ENCODE measurements at regions not wholly inside any gene's neighbourhood (a gene's known extent, or its start where the extent isn't known, plus 50 kb on each side); places are given as distances from the start of the nearest gene placed in this dataset.
"Not testable (repeated sequence)": the region's sequence is repeated elsewhere in the genome, so short reads cannot be mapped to it uniquely, and the experiment has no call there.

DNA sequence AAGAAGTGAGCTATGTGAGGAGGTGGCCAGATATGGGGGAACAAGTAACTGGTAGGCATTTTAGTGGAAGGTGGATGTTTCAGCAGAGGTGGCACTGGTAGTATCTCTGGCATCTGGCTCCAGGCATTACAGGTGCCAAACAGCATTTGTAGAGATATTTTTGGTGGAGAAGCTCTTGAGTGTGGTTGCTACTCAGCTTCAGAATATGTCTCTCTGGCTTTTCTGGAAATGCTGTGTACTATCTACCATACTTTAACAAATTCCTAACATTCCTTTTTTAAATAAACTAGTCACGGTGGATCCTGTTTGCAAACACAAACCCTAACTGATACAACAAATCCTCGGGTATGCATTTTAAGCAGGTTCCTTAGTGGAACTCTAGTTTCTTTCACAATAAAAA, 128.0 kb downstream of the BARX2 start:
- DNase-seq, result no peak

DNA sequence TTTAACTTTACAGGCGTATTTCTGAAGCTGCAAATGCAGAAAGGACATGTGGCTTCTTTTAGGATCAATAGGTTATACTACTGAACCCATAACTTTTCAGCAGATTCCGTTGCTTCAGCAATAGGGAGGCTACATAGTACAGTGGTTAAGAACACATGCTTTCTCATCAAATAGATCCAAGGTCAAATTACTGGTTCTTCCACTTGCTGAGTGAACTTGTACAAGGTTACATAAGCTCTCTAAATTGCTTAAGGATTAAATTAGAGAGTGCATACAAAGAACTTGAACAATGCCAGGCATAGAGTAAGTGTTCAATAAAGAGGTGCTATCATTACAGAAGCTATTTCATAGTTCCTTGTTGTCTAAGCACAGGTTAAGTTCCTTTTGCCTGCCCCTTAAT, 129.6 kb downstream of the BARX2 start:
- DNase-seq, result no peak

DNA sequence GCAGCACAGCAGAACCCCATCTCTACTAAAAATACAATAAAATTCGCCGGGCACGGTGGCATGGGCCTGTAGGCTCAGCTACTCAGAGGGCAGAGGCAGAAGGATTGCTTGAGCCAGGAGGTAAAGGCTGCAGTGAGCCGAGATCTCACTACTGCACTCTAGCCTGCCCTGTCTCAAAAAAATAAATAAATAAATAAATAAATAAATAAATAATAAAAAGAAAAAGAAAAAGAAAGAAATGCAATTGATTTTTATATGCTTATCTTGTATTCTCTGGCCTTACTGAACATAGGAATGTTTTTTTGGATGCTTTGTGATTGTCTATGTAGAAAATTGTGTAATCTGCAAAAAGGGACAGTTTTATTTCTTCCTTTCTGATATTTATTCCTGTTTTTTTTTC, 132.5 kb downstream of the BARX2 start:
- DNase-seq, result no peak

DNA sequence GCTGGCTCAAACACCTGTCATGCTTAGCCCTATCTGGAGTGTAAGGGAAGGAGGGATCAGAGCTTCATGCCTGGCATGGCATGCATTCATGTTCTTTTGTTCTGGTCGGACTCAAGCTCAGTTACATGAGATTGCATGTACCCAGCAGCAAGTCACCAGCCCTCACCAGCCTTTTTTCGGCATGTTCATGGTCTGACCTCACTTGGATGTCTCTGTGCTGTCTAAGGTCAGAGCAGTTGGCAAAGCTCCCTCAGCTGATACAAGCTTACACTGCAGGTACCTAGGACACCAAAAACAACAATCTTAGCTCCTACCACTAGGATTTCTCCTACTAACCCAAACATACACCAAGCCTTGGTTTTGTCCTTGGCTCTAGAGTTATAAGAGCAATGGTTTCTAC, 152.6 kb downstream of the BARX2 start:
- DNase-seq, result no peak

DNA sequence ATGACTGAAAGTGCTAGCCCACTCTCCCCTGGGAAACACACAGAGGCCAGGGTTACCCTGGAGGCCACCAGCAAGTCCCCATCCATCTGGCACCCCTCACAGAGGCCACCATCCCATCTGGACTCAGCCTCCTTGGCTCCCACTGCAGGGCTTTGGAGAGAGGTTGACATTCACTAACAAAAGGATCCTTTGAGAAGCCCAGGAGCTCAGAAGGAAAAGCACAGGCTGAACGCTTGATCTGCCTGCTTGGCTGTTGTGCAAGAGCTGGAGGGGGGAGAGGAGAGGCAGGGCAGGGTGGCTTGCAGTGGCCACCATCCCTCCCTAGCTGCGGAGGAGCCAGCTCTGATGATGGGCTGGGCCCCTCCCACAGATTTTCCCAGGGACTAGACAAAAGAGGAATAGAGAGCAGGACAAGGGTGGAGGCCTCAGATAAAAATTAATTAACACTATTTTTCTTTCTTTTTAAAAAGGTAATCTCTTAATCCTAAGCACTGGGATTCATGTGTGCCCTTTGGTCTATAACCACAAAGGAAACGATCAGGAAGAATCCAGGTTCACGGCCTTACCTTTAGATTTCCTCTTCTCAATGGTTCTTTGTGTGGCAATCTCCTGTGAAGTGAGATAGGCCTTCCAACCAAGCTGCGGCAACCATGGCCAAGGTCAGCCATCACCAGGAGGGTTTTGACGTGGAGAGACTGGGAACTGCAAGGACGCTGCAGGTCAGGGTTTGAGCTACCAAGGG, 154.7 kb downstream of the BARX2 start:
- peak in 33 of 56 donors; percentile 2 to 66 (median 20) for DNase-seq

DNA sequence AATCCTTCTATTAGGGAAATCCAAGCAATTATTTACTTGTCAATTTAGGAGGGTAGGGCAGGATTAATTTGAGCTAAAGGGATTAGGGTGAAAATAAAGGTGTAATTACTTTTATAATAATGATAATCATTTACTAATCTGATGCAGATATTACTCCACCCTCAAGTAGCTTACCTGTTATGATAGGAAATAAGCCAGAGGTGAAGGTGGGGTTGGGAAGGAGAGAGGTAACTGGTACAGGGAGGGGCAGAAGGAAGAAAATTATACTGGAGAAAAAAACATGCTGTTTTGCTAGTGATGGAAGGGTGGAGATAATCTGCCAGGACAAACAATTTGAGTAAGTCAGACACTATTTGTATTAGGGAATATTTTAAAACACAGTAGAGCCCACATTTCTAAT, 157.7 kb downstream of the BARX2 start:
- DNase-seq, result no peak

DNA sequence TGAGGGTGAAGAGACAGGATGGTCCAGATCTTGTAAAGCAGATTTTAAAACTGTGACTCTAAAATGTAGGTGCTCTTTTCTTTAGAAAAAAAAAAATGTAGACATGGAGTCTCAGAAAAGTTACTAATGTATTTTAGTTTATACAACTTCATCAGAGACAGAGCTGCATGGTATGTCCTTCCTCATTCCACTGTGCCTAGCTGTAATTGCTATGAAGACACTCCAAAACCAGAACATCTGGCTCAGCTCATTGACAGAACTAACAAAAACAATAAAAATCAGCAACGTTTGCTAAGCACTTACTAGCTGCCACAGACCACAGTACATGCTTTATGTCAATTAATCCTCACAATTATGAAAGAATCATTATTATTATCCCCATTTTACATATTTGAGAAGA, 160.7 kb downstream of the BARX2 start:
- DNase-seq, result no peak

DNA sequence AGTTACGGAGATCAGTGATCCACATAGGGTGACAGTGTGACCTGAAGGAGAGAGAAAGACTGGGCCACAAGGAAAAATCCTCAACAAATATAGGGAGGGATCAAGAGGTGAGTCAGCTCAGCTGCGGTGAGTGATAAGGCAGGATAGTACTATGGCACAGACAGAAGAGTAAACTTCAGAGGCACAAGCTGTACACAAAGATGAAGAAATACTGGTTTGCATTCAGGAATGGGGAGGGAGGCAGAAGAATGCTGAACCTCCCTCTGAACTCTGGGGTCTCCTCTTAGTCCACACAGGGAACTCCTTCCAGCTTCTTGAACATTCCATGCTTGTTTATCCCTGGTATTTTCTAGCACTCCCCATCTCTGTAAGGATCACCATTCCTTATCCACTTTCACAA, 162.7 kb downstream of the BARX2 start:
- no peak for DNase-seq

DNA sequence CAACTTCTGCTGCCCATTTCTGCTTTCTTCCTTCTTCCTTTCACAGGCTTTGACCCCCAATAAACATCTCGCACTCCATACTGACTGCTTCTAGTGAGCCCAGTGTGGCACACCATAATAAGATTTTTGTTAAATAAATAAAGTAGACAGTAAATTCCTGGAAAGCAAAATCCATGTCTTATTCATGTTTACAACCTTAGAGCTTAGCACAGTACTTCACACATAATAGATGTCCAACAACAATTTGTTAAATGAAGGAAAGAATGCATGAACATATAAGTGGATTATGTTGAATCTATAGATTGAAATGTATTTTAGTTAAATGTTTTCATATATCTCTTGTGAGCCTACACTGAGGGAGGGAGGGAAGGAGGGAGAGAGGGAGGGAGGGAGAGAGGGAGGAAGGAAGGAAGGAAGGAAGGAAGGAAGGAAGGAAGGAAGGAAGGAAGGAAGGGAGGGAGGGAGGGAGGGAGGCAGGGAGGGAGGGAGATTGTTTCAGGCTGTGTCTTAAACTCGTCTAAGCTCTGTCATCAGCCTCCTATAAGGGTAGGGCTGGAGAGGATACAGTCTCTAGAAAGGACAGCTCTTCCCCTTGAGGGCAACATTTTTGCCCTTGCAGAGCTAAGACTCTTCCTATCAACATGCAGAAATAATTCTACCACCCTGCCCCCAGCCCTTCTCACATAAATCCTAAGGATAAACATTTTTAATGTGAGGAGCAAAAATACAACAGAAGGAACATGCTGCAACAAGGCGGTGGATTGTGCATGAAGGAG, 168.1 kb downstream of the BARX2 start:
- DNase-seq, result no peak

DNA sequence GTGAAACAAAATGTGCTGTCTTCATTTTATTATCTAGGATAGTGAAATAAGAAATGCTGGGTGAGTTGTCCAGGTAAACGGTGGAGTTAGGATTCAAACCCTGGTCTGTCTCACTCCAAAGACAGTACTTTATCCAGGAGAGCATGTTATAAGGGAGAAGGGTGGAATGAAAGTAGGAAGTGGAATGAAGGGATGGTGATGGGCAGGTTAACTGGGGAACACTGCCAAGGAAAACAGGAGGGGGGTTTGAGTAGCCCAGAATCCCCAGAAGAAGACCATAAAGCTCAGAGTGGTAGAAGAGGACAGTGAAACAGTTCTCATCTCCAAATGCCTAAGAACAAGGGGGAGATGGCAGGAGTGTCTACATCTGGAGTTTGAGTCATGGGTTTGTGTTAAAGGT, 169.0 kb downstream of the BARX2 start:
- no peak for DNase-seq

DNA sequence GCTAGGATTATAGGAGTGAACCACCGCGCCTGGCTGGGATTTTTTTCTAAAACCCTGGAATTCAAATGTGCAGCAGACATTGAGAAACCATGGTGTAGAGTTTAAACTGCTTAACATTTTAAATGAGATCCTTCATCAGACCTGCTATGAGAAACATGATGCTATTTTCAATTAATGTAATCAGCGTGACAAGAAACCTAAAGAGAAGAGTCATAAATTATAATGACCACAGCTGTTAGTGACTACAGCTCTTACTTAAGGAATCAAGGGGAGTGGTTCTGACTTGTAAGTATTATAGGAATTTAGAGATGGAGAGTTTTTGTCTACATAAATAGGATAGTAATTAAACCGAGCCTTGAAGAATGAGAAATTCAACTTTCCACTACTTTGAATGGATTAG, 170.6 kb downstream of the BARX2 start:
- no peak for DNase-seq

DNA sequence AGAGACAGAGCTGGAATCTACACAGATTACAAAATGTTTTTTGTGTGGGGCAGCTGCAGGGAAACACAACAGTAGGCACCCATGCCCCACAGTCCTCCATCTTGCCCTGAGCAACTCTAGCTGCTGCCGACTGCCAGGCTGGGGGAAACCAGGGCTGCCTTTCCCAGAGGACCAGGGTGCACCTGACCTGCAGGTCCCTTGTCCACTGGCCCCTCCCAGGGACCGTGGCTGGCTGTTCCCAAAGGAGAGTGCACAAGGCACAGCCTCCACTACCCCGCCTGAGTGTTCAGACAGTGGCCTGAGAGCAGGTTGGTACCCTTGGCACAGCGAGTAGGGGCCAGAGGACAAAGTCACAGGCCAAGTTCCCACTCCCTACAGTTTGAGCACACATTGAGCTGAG, 181.8 kb downstream of the BARX2 start:
- no peak for DNase-seq

DNA sequence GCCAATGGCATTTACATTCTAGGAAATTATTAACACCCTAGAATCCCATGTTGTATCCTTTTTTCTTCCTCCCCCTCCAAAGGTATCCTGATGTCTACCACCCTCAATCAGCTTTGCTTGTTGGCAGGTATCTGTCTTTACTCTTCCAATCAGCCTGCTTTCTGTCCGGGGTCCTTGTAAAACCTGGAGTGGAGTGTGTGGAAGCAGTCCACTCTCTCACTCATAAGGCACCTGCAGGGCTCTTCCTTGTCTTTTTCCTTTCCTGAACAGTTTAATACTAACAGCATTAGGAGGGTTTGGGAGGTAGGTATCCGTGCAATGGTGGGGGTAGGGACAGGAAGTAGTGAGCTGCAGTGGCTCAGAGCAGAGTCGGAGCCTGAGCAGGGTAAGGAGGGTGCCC, 193.4 kb downstream of the BARX2 start:
- DNase-seq, result no peak

DNA sequence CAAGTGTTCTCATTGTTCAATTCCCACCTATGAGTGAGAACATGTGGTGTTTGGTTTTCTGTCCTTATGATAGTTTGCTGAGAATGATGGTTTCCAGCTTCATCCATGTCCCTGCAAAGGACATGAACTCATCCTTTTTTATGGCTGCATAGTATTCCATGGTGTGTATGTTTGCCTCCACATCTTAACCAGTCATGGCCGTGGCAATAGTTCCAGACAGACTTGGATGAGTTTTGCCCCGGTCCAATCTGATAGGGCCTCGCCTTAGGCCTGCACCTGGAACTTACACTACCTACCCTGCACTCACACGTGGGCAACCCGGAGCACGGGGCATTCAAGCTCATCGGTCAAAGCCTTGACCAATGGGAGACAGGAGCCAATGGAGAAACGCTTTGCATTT, 197.0 kb downstream of the BARX2 start:
- not testable (repeated sequence) for DNase-seq

DNA sequence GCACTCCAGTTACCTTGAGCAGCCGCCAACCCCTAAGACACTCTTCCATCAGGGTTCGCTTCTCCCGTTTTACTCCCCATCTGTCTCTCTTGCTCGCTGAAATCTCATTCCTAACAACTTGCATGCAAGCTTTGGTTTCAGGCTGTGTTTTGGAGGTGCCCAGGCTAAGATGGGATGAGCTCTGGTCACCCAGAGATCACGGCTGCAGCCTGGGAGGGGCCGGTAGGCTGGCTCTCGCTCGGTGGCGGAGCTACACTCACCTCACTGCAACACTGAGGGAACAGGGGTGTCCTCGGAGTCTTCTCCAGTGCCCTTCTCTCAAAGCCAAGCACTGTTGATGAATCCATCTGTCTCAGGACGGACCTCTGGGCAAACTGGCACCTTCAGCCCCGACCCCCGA, 197.5 kb downstream of the BARX2 start:
- no peak for DNase-seq

DNA sequence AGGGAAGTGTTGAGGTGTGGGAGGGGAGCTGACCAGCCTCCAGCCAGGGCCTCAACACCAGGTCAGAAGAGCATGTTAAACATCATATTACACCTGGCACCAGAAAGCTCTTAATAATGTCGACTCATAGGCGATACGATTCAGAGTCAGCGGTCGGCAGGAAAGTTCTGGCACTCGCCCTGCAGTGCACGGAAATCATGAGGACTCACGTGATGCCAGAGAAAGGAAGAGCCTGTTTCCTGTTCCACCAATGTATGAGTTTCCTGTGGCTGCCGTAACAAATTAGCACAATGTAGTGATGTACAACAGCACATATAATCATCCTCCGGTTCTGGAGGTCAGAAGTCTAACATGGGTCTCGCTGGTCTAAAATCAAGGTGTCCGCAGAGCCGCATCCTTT, 198.8 kb downstream of the BARX2 start:
- no peak for DNase-seq

DNA sequence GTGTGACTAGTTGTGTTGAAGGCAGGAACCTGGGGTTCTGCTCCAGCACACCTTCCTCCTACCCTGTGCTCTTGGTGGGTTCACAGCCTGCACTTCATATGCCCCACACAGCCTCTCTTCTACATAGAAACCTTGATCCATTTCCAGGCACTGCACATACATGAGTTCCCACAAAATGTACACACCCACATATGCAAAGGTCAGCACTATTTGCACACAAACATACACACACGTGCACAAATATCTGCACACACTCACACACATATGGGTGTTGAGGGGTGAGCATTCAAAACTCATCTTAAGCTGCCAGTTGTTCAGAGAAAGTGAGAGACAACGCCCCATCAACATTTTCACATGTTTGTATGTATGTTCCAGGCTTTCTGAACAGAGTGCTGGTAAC, 201.0 kb downstream of the BARX2 start:
- DNase-seq, result no peak

DNA sequence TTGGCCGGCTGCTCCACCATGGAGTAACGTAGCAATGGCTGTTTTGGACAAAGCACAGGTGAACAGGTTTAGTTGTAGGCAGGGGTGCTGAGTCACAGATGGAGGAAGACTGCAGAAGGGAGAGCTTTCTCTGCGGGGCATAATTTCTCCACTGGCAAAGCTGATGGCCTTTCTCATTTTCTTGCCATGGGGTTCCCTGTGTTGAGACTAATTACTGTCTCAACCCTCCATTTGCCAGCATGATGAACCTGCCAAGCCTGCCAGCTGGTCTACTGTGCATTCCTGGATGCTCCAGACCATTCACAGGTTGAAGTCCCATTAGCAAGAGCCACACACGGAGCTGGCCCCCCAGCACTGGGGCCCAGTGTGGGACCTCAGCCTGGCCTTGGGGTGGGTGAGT, 202.4 kb downstream of the BARX2 start:
- DNase-seq, result no peak

DNA sequence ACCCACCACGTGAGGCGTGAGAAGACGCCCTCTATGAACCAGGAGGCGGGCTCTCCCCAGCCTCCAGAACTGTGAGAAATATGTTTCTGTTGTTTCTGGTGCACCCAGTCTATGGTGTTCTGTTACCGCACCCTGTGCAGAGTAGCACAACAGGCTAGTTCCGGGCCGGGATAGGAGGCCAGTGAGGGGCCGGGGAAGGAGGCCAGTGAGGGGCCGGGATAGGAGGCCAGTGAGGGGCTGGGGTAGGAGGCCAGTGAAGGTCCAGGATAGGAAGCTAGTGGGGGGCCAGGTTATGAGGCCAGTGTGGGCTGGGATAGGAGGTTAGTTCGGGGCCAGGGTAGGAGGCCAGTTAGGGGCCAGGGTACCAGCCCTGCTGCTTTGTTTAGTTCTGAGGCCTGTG, 204.6 kb downstream of the BARX2 start:
- no peak for DNase-seq

DNA sequence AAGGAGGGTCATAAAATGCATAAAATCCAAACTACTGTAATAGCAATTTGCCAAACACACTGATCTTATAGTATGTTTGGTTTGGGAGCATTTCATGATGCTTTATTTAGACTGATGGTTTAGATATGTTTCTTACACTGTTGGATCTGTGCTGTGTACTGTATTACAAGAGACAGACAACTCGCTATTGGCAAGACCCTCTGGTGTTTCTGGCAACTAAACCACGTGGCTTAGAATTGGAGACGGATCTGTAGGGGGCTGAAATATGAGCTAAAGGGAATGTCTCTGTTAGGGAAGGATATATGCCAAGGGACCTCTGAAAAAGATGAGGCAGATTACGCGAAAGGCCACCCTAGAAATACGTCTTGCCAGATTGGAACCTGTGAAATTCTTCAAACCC, 208.7 kb downstream of the BARX2 start:
- no peak for DNase-seq

DNA sequence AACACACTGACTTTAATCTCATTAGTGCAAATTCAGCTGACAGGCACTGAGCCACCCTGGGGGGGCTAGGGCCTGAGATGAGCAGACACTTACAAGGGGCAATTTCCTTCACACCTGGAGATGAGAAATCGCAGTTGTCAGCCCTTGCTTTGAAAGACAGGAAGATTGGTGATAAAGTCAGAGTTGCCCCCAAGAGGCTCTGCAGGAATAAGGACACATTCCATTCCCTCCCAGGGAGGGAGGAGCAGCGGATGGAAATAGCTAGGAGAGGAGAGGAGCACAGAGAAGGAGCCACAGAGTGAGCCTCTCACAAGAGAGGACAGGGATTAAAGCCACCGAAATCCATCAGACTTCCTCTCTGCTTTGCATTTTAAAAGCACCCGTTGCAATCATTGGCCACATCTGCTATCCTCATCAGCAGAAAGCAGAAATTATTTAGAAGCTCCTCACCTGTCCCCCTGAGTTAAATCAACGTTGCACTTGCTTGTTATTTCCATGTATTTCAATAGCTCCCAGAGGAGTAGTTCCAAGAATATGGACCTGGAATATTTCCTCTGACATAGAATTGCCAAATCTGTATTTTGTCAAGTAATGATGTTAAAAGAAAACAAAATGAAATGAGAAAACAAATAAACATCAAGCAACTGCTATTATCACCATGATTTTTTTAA, 213.7 kb downstream of the BARX2 start:
- no peak for DNase-seq

DNA sequence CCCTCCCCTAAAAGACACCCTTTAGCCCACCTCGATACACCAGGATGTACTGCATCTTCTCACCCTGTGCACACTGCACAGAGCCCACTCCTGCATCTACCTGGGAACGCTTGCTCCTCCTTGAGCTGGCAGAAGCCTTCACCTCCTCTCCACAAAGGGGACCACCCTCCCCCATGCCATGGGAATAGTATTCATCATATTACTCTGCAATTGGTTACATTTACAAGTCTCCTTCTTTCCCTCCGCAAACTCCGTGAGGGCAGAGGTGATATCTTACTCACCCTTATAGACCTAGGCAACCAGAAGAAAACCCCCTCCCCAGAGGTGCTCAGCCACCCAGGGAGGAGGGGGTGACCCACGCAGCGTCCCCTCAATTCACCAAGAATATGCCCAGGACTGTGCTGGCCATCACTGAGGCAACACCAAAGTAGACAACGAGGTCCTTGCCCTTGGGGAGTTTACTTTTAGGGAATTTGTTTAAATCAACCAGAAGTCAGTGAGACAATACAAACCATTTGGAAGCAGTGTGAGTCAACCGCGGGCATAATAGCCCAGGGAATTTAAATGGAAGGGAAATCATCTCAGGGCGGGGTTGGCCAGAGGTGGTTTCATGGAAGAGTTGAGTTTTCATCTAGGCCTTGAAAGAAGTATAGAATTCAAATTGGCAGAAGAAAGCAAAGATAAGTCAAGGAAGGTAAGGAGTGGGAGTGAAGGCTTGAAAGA, 214.5 kb downstream of the BARX2 start:
- DNase-seq, result no peak

All from nucleus accumbens (tissue), 56 donors.